SKM-1 (cell line): ENCODE measurements at regions not wholly inside any gene's neighbourhood (a gene's known extent, or its start where the extent isn't known, plus 50 kb on each side); places are given as distances from the start of the nearest gene placed in this dataset.

ENCODE experiments used
- DNase-seq: peaks from one replicate; lab custom pipeline; 2025; ENCODE audit not compliant: unreplicated experiment; lab: John Stamatoyannopoulos, UW

DNA sequence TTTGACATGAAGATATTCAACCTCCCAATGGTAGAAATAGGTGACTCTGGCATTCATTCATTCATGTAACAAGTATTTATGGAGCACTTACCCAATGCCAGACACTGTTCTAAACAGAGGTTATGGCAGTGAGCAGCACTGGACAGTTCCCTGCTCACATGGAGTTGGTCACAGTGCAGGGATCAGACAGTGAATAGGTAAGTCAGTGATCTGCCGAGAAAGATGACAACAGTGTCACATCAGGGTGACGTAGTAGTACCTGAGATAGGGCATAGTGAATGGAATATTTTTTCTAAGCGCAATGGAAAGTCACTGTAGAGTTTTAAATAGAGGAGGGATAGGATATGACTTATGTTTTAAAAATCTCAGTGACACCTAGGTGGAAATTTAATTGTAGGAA lies 791.4 kb upstream of the RBFOX1 start:
- no peak for DNase-seq

DNA sequence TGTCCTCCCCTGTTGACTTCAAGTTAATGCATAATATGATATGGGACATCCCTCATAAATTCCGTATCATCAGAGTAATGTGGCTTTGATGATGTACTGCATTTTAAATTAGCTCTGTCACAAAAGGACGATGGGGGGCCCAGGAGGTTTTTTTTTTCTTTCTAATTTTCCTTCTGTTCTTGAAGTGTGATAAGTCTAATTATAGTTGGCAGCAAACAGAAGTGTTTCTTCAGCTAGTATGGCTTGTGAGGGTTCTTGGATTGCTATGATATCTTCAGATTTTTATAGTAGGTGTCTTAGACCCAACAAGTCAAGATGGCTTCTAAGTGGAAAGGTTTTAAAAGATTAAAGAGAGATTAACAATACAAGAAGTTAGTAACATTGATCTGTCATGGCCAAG lies 796.2 kb upstream of the RBFOX1 start:
- DNase-seq = no peak

DNA sequence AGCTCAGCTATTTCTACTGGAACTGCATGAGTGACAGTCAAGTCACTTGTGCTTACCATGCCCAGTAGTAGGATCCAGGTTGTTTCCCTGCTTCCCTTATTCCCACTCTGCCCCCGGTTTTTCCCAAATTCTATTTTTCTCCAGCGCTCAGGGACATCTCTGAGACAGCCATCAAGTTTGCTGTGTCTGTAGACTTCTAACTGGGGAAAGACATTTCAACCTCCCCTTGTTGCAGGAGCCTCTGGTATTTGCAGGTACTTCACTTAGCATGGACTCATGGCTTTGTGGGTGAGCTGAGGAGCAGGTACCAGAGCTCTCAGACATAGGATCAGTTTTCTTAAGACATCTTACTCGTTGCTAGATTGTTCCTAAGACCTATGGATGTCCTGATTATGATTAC lies 801.6 kb upstream of the RBFOX1 start:
- DNase-seq = no peak

DNA sequence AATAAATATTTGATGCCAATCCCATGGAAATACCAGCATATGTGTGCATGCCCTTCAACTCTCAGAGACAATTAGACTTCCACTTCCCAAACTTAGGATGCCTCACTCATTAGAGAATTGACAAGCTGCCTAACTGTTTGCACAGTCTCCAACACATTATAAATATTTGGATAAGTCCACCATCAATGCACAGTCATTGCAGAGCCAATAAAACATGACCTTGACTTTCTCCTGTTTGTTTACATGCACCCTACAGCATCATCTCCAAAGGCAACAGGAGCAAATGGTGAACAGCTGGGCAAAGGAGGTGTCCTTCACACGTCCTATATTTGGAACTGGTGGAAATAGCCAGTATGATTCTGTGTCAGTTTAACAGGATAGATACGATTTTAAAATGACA lies 804.4 kb upstream of the RBFOX1 start:
- no peak for DNase-seq

DNA sequence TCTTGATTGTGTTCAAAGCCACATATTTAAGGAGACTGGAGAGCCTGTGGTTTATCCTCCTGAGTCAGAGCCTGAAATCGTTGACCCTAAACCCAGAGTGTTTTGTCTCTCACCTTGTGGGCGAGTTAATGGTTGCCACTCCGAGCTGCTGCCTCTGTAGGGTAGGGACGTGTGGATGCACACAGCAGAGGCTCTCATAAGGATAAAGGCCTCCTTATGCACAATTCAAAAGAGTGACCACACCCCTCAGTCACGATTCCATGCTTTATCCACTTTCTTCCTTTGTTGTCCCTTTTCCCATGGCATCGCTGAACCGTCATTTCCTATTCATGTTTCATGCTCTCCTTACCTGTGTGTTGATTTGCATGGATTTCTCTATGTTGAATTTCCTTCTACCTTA lies 805.0 kb upstream of the RBFOX1 start:
- DNase-seq = no peak

DNA sequence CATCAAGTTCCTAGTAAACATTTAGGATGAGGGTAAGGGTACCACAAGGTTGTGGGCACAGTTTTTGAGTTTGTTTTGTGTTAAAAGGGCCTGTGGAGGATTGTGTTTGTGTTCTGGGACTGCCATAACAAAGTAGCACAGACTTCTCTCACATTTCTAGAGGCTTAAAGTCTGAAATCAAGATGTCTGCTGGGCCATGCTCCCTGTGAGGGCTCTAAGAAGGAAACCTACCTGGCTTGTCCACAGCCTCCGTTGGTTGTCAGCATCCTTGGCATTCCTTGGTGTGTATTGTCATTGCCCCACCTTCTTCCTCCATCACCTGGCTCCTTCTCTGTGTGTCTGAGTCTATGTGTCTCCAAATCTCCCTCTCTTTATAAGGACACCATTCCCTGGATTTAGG lies 808.1 kb upstream of the RBFOX1 start:
- DNase-seq = no peak

DNA sequence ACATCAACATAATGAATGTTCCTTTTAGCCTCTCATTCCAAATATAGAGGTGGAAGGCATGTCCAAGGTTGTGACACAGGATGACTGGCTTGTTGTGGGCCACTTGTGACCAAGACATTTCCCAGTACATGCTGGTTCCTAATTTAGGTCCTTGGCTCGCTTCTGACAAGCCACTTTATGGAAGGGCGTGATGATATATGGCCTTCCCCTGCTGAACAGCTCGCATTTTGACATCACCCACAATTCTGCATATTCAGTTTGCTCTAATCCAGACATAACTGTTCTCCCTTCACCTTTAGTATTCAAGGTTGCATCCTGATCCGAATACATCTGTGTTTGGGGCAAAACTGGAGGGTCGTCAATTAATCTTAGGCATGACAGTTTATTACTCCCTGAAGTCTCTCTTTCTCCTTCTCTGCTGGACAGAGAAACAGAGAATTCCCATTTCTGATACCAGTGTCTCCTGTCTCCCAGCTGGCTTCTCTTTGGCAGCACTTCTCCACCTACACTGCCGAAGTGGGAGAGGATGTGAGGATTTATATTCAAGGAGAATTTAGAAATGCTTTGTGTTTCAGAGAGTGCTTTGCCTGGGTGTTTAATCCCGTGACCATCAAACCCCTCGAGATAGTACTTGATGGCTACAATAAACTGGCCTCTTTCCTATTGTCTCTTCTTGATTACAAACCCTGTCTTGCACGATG lies 815.5 kb upstream of the RBFOX1 start:
- no peak for DNase-seq

DNA sequence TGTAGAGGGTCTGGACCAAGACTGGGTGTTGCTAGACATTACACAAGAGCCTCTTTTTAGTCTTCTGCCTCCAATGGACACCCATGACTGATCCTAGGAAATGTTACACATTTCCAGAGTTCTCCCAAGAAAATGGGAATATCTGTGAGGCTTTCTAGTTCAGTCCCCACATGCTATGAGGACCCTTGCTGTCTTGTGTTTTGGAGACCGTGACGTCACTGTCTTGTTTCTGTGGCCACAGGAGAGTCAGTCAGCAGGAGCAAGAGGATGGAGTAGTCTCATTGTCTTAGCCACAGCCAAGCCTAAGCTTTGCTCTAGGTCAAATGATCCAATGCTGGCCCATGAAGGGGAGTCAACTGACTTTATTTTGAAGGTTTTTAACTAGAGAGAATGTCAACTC lies 820.1 kb upstream of the RBFOX1 start:
- DNase-seq = no peak

DNA sequence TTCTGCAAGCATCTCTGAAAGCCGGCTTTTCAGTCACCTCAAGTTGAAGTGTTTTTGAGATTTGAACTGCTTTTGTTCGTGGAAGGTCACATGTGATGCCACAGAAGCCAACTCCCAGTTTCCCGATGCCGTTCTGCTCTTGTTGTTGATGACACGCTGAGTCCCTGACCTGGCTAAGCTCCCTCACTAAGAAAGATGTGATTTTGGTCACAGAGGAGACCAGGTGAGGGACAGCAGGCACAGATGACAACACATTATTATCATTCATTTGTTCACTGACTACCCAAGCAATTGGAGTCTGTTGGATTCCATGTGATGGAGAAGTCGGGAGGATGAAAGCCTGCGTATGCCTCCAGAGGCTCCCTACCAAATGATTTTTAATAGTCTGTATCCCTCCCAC lies 822.4 kb upstream of the RBFOX1 start:
- DNase-seq = no peak

DNA sequence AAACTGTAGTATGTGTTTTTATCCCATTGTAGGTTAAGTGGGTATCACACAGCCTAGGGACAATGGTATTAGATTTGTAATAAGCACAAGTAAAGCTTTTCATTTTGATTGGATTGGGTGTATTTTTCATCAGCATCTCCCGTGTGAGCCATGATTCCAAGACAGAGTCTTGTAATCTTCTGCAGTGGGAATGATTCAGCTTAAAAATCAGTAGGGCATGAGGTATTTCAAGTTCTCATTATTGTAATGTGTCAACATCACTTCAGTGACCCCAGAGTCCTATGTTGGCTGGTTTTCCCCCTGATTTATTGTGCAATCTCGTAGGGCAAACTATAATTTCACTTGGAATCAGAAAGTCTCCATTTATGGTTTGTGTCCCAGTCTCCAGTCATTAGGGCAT lies 833.2 kb upstream of the RBFOX1 start:
- DNase-seq = no peak

DNA sequence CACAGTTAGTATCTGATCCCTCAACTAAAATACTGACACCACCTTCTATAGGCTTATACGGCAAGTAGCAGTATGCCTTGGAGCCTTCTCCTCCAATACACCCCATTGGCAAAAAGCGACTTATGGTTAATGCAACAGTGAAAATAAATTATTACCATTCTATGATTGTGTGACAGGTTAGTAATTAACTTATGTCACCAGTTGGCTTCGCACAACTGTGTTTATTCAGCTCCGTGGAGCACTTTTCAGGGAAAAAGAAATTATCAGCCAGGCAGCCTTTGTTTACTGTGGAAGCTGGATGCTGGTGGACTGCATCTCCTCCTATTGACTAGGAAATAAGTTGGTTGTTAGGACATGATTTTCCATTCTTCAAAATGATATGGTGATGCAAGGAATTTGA lies 833.8 kb upstream of the RBFOX1 start:
- no peak for DNase-seq

DNA sequence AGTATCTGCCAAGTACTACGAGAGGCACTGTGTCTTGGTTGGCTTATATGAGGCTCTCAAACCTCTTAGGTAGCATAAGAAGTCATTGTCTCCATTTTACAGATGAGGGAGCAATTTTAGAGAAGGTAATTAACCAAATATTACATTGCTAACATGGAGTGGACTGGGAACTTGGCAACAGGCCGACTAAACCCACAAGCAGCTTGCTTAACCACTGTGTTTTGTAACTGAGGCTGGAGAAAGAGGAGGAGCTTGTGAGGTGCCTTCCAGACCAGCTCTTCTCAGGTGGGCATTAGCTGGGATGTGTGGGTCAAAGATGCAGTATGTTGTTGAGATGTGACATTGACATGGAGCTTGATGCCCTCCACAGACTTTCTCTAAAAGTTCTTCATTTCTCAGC lies 835.6 kb upstream of the RBFOX1 start:
- DNase-seq = no peak

DNA sequence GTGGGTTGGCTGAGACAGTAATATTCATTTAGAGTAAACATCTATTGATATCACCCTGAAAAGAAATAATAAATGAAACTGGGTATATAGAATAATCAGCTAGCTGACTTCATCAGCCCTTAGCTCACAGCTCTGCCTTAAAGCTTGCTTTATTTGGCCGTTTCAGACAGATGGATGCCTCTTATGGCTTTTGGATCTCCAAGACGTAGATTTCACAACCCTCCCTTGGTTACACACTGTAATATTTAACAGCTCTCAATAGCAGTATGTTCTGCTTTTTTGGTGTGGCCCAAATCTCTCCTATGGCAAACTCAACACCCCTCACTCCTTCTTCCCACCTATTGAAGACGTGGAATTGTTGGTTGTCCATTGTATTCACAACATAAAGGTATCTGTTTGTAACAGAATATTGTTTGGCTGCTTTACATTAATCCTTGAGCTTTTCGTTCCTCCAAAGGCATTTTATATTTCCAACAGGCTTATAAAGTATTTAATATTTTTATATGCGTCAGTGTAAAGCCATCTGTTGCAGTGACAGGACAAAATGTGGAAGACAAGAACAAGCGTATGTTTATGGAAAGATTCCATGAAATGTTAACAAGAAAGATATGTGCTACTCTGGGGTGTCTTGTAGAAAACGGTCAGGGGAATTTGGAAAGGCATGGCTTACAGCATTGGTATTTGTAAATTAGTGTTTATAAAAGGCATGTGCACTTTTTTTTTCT lies 837.0 kb upstream of the RBFOX1 start:
- DNase-seq = no peak

DNA sequence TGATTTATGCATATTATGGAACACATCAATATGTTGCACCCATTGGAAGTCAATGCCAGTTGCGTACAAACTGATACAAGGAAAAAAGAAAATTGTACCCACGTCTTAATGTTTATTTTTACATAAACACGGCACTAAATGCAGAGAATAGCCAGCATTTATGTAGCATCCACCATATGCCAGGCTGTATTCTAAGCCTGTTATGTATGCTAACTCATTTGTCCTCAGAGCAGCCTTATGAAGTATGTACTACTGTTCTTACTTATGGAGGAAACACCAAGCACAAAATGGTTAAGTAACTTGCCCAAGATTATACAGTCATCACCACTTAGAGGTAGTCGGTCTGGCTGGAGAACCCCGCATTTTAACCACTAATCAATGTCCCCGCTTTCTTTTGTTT lies 837.9 kb upstream of the RBFOX1 start:
- DNase-seq = no peak

DNA sequence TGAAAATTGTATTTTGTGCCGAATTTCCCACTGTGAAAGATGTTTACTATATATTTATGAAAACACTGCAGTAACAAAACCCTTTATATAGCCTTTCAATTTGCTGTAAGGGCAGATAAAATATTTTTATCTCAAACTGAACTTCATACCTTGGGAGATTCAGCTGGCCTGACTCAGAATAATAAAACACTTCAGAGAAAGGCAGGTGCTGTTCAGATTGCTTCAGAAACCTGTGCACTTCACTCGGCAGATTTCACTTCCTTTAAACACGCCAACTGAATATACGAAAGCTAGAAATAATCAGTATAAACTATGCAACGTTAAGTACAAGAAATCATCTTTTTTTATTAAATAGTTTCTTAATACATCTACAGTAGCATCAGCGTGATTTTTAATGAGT lies 839.1 kb upstream of the RBFOX1 start:
- DNase-seq = no peak

DNA sequence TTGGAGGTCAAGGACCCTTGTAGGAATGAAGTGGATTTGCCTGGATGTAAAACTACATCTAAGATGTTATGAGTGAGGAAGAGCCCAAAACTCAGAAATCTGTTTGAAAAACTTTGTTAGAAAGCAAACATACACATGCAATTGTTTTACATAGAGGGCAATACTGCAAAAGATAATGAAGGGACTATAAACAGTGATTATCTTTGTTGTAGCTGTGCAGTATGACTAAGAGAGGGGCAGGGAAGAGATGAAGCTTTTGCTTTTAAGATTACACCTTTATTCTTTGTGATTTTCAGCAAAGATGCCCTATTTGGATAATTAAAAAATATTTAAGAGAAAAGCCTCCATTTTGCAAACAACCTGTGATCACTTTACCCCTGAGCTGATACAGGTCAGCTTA lies 839.9 kb upstream of the RBFOX1 start:
- DNase-seq = no peak

DNA sequence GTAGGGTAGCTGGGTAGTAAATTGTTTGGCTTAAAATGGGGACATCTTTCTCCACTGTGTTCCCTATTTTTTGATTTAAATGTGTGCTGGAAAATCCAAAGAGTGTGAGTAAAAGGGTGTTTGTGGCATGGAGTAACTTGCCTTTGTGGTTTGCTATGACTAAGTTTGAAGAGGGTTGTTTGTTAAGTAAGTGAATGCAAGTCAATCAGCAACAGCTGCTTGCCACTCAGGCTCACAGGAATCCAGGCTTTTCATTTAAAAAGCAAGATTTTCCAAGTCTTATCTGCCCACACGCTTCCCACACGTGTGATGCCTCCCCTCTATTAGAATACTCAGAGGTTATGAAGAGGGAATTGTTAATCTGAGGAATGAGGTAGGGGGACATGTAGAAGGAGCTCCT lies 847.7 kb upstream of the RBFOX1 start:
- no peak for DNase-seq

DNA sequence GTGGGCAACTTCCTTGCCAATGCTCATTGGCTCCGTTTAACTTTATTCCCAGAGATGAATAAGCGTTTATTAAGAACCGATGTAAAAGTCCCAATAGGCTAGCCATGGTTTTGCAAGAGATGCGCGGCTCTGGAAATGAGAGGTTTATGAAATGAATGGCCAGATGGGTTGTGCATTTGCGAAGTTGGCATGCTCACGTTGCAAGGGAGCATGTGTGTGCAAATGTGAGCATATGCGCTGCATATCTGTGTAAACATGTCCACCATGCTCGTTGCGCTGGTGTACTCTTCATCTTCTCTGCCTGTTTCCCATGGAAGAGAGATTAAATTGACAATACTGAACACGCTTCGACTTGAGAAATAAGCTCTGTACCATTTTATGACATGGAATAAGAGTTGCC lies 848.6 kb upstream of the RBFOX1 start:
- DNase-seq = no peak

DNA sequence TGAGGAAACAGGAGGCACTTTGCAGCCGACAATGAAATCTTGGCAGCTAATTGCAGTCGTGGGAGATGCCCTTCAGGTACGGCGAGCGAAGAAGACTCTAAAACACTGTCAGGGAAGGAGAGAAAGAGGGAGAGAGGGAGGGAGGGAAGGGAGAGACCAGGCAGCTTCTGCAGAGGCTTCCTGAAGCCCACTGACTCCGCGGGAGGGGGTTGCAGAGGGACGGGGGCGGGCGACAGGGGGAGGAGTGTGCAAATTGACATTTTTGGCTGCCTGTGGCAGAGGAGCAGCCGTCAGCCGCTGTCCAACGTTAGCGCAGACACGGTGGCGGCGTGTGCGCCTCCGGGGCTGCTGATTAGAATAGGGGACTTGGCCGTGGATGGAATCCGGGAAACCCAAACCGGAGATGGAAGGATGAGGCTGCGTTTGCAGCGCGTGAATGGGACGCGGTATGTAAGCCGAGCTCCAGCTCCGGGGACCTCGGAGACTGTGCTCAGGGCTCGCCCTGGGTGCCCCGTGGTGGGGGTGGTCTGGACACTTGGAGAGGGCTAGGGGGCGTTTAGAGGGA lies 849.1 kb upstream of the RBFOX1 start:
- DNase-seq = no peak

DNA sequence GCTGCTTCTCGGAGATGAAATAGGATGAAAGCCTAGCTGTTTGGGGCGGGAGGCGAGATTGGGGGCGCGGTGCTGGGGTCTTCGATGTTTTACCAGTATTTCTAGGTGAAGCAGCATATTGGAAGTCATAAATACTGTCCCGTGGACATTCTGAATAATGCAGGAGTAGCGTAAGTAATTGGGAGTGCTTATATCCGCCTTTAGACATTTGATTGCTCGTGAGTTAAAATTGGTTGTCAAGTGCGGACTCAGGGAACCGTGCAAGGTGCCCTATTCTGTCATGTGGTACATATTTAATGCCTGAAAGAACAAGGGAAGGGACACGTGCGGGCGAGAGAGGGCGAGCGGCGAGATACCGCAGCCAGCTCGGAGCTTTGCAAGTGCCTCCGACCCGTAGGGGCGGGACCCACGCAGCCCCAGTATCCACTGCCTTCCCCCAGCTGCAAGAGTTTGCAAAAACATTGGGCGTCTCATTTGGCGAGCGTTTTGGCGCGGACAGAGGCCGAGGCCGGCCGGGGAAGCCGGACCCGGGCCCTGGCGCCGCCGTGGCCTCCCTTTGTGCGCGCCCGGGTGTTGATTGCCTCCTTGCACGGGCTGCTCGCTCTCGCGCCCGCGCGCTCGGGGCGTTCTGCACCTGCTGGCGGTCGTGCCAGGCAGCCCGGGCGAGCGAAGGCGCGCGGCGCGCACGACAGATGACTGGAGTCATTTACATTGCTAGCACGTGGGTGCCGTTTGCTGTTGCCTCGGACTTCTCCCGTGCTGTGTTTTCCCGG lies 849.8 kb upstream of the RBFOX1 start:
- no peak for DNase-seq

DNA sequence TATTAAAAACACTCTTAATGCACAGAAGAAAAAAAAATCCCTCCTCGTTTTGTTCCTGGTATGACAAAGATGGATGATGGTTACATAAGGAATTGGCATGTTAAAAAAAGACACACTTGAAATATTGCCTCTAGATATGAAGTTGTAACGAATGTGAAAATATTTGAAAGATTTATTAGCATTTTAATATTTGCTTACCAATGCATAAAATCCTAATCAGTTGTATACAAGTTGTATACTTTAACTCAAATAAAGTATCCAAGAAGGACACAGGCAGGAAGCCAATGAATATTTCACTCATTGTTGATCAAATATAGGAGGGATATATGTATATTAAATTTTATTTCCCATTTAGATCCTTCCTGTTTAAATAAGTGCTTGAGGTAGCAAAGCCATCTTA lies 850.8 kb upstream of the RBFOX1 start:
- DNase-seq = no peak

DNA sequence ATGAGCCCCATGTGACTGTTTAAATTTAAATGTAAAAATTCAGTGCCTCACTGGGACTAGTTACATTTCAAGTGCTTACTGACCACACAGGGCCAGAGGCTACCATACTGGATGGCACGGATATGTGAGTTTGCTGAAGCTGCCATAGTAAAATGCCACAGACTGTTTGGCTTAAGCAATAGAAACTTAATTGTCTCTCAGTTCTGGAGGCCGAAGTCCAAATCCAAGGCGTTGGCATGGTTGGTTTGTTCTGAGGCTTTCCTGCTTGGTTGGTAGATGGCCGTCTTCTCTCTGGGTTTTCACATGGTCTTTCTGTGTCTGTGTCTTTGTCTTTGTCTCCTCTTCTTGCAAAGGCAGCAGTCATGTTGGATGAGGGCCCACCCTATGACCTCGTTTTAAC lies 878.9 kb upstream of the RBFOX1 start:
- no peak for DNase-seq
